ENCODE measurements at regions not wholly inside any gene's neighbourhood (a gene's known extent, or its start where the extent isn't known, plus 50 kb on each side); places are given as distances from the start of the nearest gene placed in this dataset.

GRCh38 chr2:146934921-146935320, 909.9 kb upstream of the ACVR2A start:
- no peak for ATAC-seq
- no peak for TF ChIP-seq CTCF (IDR thresholded peaks at IDR 0.05)
- intact Hi-C loops (cut with DNase I, micrococcal nuclease), result no loop called here
- no peak overlapping the region for H3K4me3 ChIP-seq
- no peaks in the 10 kb centered on the region for H3K9me3 ChIP-seq
- no peaks in the 10 kb centered on the region for H3K4me1 ChIP-seq (ENCODE audit: low read depth)
- H3K36me3 ChIP-seq (ENCODE audit: low read depth), result no peaks in the 10 kb centered on the region
- no peak for DNase-seq

- Histone ChIP-seq H3K36me3 (ENCODE audit: low read depth) (no peaks in the 10 kb centered on the region), H3K9me3 (no peaks in the 10 kb centered on the region), H3K4me1 (ENCODE audit: low read depth) (no peaks in the 10 kb centered on the region), H3K4me3 (no peak overlapping the region)
- DNase-seq (no peak), ATAC-seq (no peak)
- TF ChIP-seq CTCF (IDR thresholded peaks at IDR 0.05), result no peak
- intact Hi-C loops (cut with DNase I, micrococcal nuclease), result no loop called here
Measured at GRCh38 chr2:146931109-146931508, 913.7 kb upstream of the ACVR2A start.

GRCh38 chr2:146927080-146927711, 917.6 kb upstream of the ACVR2A start:
- TF ChIP-seq CTCF (IDR thresholded peaks at IDR 0.05), result no peak
- no peaks in the 10 kb centered on the region for H3K36me3 ChIP-seq (ENCODE audit: low read depth)
- ATAC-seq (peak; percentile 56), DNase-seq (peak in 2 of 3 donors; percentile 38 to 54)
- no peak overlapping the region for H3K4me3 ChIP-seq
- H3K4me1 ChIP-seq (ENCODE audit: low read depth), result no peaks in the 10 kb centered on the region
- intact Hi-C loops (cut with DNase I, micrococcal nuclease), result loop anchor here (10.0 kb wide), 1 partner anchor 988 kb away; no protein-coding TSS in a partner anchor
- no peaks in the 10 kb centered on the region for H3K9me3 ChIP-seq

- ATAC-seq (peak; percentile 44), DNase-seq (no peak)
- intact Hi-C loops (cut with DNase I, micrococcal nuclease), result no loop called here
- H3K4me1 ChIP-seq (ENCODE audit: low read depth), result peaks cover 12% of the 10 kb centered on the region
- no peaks in the 10 kb centered on the region for H3K9me3 ChIP-seq
- H3K36me3 ChIP-seq (ENCODE audit: low read depth), result no peaks in the 10 kb centered on the region
- H3K4me3 ChIP-seq, result no peak overlapping the region
- no peak for TF ChIP-seq CTCF (IDR thresholded peaks at IDR 0.05)
Measured at GRCh38 chr2:146918280-146918679, 926.5 kb upstream of the ACVR2A start.

- no peak for TF ChIP-seq CTCF (IDR thresholded peaks at IDR 0.05)
- no peaks in the 10 kb centered on the region for H3K36me3 ChIP-seq (ENCODE audit: low read depth)
- DNase-seq (no peak), ATAC-seq (peak; percentile 69)
- H3K4me1 ChIP-seq (ENCODE audit: low read depth), result peaks cover 12% of the 10 kb centered on the region
- H3K4me3 ChIP-seq, result no peak overlapping the region
- intact Hi-C loops (cut with DNase I, micrococcal nuclease), result no loop called here
- no peaks in the 10 kb centered on the region for H3K9me3 ChIP-seq
Measured at GRCh38 chr2:146917431-146918042, 927.3 kb upstream of the ACVR2A start.

Data from mucosa of descending colon (tissue), 3 donors.